C4-2B (cell line): ENCODE measurements at regions not wholly inside any gene's neighbourhood (a gene's known extent, or its start where the extent isn't known, plus 50 kb on each side); places are given as distances from the start of the nearest gene placed in this dataset.

Source experiments
- CTCF ChIP-seq: fragments of 450-650 bp; conservative IDR thresholded peaks from 2 replicates; pipeline ENCODE4 v1.5.1; 2017; ENCODE audit warnings: mild to moderate bottlenecking
- ZFX ChIP-seq: fragments of 450-650 bp; IDR thresholded peaks from 2 replicates; pipeline ENCODE4 v1.6.1; 2017

GRCh38 chr10:121007264-121007663 is 156.1 kb downstream of the WDR11 start:
- TF ChIP-seq CTCF (no peak), ZFX (no peak)
